RWPE2 (cell line): ENCODE measurements at regions not wholly inside any gene's neighbourhood (a gene's known extent, or its start where the extent isn't known, plus 50 kb on each side); places are given as distances from the start of the nearest gene placed in this dataset.
A peak's percentile ranks its signal among the peaks of the same experiment; 100 is the strongest.

Experiments used
- ATAC-seq: fragments of 200-7000 bp; cut with Tn5 transposase; 3 replicates; pipeline ENCODE4 v1.9.1; 2021; ENCODE audit warnings: low read depth
- DNase-seq: peaks from one replicate; pipeline ENCODE4 v3.0.0-alpha.2; 2020; ENCODE audit warnings: low spot score
- H3K27ac ChIP-seq: fragments of 450-650 bp; 2 replicates; pipeline ENCODE4 v1.5.1; 2017; ENCODE audit warnings: mild to moderate bottlenecking; ENCODE audit not compliant: poor library complexity, severe bottlenecking
- H3K27me3 ChIP-seq: fragments of 250-450 bp; sonication (Bioruptor Pico); 2 replicates; pipeline ENCODE4 v1.5.1; 2021; ENCODE audit warnings: mild to moderate bottlenecking, moderate library complexity; ENCODE audit not compliant: insufficient read depth, poor library complexity, severe bottlenecking
- H3K36me3 ChIP-seq: fragments of 250-450 bp; sonication (Bioruptor Pico); 2 replicates; pipeline ENCODE4 v1.5.1; 2020; ENCODE audit warnings: low read depth, mild to moderate bottlenecking, moderate library complexity
- H3K4me1 ChIP-seq: fragments of 250-450 bp; sonication (Bioruptor Pico); 2 replicates; pipeline ENCODE4 v1.5.1; 2021; ENCODE audit warnings: mild to moderate bottlenecking, moderate library complexity; ENCODE audit not compliant: insufficient read depth, poor library complexity, severe bottlenecking
- H3K4me3 ChIP-seq: fragments of 250-450 bp; sonication (Bioruptor Pico); 2 replicates; pipeline ENCODE4 v1.5.1; 2021; ENCODE audit warnings: mild to moderate bottlenecking, moderate library complexity; ENCODE audit not compliant: severe bottlenecking
- H3K9me3 ChIP-seq: fragments of 250-450 bp; sonication (Bioruptor Pico); 2 replicates; pipeline ENCODE4 v1.5.1; 2021; ENCODE audit warnings: mild to moderate bottlenecking, moderate library complexity; ENCODE audit not compliant: severe bottlenecking
- TF ChIP-seq, protein P1 (sequence below): fragments of 450-650 bp; IDR thresholded peaks from one replicate; pipeline ENCODE4 v1.5.1; 2017; ENCODE audit warnings: mild to moderate bottlenecking, moderate library complexity; ENCODE audit not compliant: poor library complexity, severe bottlenecking

DNA sequence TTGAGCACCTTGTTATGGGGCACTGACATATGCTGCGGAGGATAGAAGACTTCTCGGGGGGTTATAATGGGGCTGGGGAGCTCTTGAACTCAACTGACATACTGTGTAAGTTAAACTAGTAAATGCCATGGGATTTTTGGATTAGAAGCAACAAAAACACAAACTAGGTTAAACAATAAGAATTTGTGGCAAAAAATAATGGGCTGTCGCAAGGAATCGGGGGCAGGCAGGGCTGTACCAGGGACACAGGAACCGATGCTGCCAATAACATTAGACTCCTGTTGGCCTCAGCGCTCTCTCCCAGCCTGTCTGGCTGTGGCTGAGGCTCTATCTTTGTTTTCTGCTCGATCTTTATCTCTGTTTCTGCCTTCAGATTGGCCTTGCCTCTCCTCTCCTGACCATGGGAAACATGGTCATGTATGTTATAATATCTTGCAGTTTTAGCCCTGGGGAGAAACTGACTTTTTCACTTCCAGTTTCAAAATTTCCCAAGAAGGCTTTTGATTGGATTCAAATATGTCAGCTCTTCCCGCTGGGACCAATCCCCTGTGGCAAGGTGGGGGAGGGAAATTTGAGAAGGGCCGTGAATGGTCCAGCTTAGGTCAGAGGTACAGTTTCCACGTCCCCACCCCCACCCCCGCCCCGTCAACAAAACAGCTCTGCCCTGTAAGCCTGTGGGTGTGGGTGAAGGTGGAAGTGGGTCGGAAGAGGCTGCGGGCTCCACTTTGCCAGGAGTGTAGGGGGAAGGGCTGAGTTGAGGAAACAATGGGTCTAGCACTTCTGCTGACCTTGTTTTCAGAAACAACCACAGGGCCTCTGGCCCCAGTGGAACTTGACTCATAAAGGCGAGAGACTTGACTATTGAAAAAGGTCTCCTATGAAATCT lies 161.1 kb upstream of the TBL1XR1 start:
- Histone ChIP-seq H3K9me3 (no peaks in the 10 kb centered on the region), H3K27ac (peak overlapping the region; percentile 94), H3K4me3 (no peak overlapping the region), H3K36me3 (no peaks in the 10 kb centered on the region), H3K27me3 (no peaks in the 10 kb centered on the region), H3K4me1 (peaks cover 41% of the 10 kb centered on the region)
- TF ChIP-seq, protein P1, sequence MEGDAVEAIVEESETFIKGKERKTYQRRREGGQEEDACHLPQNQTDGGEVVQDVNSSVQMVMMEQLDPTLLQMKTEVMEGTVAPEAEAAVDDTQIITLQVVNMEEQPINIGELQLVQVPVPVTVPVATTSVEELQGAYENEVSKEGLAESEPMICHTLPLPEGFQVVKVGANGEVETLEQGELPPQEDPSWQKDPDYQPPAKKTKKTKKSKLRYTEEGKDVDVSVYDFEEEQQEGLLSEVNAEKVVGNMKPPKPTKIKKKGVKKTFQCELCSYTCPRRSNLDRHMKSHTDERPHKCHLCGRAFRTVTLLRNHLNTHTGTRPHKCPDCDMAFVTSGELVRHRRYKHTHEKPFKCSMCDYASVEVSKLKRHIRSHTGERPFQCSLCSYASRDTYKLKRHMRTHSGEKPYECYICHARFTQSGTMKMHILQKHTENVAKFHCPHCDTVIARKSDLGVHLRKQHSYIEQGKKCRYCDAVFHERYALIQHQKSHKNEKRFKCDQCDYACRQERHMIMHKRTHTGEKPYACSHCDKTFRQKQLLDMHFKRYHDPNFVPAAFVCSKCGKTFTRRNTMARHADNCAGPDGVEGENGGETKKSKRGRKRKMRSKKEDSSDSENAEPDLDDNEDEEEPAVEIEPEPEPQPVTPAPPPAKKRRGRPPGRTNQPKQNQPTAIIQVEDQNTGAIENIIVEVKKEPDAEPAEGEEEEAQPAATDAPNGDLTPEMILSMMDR: no peak
- DNase-seq (peak; percentile 69), ATAC-seq (peak; percentile 21)

DNA sequence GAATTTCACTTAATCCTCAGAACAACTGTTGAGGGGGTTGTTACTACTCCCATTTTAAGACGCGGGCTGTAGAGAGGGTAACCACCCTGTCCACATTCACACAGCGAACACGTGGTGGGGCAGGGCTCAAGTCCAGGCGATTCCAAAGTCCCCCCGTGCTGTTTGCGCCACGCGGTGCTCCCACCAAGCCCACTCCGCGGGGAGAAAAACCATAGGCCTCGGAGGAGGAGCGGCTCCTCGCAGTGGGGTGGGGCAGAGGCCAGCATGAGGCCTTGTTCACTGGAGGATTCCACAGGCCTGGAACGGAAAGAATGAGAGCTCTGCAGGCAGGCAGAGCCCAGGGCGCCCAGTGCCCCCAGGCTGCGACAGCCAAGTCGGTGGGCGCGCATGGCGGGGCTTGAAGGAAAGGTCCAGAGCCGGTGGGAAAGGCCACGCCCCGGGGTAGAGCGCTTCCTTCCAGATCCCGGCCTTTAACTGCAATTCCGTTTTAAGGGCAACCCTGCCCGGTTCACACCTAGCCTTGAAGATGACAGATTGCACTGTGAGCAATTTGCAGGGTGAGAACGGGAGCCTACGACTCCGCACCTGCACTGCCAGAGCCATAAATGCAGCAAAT lies 161.8 kb upstream of the TBL1XR1 start:
- Histone ChIP-seq H3K9me3 (no peaks in the 10 kb centered on the region), H3K27ac (peak overlapping the region; percentile 94), H3K4me1 (peaks cover 41% of the 10 kb centered on the region), H3K27me3 (no peaks in the 10 kb centered on the region), H3K36me3 (no peaks in the 10 kb centered on the region), H3K4me3 (no peak overlapping the region)
- 0 out of 3 replicates have a peak, but pooled peaks have one; percentile 15 for ATAC-seq
- TF ChIP-seq, protein P1: no peak
- no peak for DNase-seq

DNA sequence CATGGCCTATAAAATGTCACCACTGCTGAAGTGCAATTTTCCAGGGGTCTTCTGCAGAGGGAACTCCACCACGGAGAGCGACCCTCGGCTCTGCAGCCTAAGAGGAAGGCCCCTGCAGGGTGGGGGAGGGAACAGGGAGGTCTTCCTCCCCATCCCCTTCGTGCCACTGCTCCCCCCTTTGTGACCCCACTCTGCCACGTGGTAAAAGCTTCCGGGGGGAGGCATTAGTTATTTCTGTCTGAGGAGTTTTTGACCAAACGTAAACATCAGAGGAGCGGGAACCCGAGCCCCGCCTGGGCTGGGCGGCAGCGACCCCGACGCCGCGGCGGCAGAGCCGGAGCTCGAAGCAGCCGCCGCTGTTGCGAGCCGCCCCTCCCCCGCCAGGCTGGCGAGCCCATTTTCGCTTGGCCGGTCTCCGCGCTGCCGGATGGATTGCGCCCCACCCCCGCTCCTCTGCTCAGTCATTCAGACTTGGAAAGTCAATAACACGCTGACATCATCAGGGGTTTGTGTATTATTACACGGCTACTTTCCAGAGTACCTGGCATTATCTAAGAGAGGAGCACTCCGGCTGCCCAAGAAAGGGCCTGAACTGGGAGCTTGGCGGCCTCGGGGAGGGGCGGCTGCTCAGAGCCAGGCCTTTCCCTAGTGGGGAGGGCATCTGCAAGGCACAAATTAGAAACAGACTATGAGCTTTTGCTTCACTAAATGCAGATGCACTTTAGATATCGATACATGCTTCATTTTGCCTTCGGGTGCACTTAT lies 162.5 kb upstream of the TBL1XR1 start:
- DNase-seq: peak; percentile 91
- Histone ChIP-seq H3K4me3 (peak overlapping the region; percentile 7), H3K9me3 (no peaks in the 10 kb centered on the region), H3K27me3 (no peaks in the 10 kb centered on the region), H3K27ac (peak overlapping the region; percentile 94), H3K4me1 (peaks cover 41% of the 10 kb centered on the region), H3K36me3 (no peaks in the 10 kb centered on the region)
- TF ChIP-seq, protein P1: peak; percentile 17
- peak; percentile 74 for ATAC-seq

DNA sequence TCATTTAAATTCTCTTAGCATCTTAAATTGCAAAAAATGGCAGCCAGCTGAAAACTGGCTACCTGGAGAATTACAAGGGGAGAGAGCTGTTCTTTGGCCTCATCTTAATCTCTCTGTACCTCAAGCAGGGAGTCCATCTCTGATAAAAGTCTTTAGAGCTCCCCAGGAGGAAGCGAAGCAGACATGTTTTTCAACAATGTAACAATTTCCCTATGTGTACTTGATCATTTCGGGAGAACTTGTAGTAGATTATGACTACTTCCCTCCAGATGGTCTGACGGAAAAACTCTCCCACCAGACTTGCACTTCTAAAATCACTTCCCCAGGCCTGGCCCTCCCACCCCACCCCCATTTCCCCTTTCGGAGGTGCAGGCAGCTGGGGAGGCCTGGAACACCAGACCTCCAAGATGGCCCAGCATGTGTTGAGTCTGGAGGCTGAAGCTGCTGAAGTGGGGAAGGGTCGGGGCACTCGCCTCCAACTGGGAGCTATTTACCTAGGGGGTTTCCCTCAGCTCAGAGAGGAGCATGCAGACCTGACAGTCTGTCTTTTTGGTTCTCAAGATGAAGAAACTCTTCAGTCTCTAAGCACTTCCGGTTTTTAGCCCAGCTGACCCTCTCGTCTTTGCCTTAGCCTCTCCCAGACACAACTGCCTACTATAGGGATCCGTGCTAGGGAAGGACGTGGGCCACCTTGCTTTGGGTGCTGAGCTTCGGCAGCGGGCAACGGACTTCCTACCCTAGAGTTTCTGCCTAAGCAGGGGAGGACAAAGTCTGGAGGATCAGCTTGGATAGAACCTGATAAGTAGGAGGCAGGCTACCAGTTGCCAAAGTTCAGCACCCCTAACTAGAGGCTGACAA lies 164.0 kb upstream of the TBL1XR1 start:
- peaks cover 39% of the 10 kb centered on the region for H3K4me1 ChIP-seq
- ATAC-seq: no peak
- no peak for DNase-seq

More for the DNA sequence above, 164.0 kb upstream of the TBL1XR1 start:
- no peaks in the 10 kb centered on the region for H3K9me3 ChIP-seq
- TF ChIP-seq, protein P1: no peak
- no peak overlapping the region for H3K4me3 ChIP-seq
- no peak overlapping the region for H3K27ac ChIP-seq
- no peaks in the 10 kb centered on the region for H3K27me3 ChIP-seq
- H3K36me3 ChIP-seq: no peaks in the 10 kb centered on the region
